IMR-90 (cell line): ENCODE measurements at regions not wholly inside any gene's neighbourhood (a gene's known extent, or its start where the extent isn't known, plus 50 kb on each side); places are given as distances from the start of the nearest gene placed in this dataset.
"Not testable (repeated sequence)": the region's sequence is repeated elsewhere in the genome, so short reads cannot be mapped to it uniquely, and the experiment has no call there.

Experiments used
- ATAC-seq: fragments of 200-7000 bp; cut with Tn5 transposase; 2 replicates; pipeline ENCODE4 v1.9.1; 2020; ENCODE audit warnings: low read depth, mild to moderate bottlenecking, moderate library complexity
- BruUV-seq: library from RNA; stranded (reverse); fragments of 400-500 nt; replicated peaks from 2 replicates; lab custom pipeline; 2021; lab: Mats Ljungman, UMichigan
- CTCF ChIA-PET: fragments of 300-600 bp; formaldehyde crosslinking; extraction: SDS; loops from one replicate; lab custom pipeline; 2021; ENCODE audit warnings: antibody characterized with exemption; lab: Yijun Ruan, JAX
- POLR2A ChIA-PET: fragments of 300-600 bp; sonication (Branson Sonifier 250); formaldehyde crosslinking; loops from one replicate; lab custom pipeline; 2022; ENCODE audit warnings: antibody characterized with exemption; ENCODE audit not compliant: unreplicated experiment; lab: Charles Lee
- DNase-seq: peaks from one replicate; pipeline ENCODE4 v3.0.0; 2013
- H2AFZ ChIP-seq: replicated peaks from 2 replicates; pipeline ENCODE3; 2013; ENCODE audit warnings: low read length, mild to moderate bottlenecking; ENCODE audit not compliant: poor library complexity
- H2AK5ac ChIP-seq: 2 replicates; pipeline ENCODE4 v1.6.1; 2013; ENCODE audit warnings: low read depth, low read length, inconsistent platforms
- H2AK9ac ChIP-seq: replicated peaks from 2 replicates; pipeline ENCODE3; 2013; ENCODE audit warnings: mild to moderate bottlenecking, low read depth, low read length, moderate library complexity; ENCODE audit not compliant: poor library complexity
- H2BK120ac ChIP-seq: 2 replicates; pipeline ENCODE4 v1.6.1; 2013; ENCODE audit warnings: low read depth, low read length, inconsistent platforms
- H2BK15ac ChIP-seq: 3 replicates; pipeline ENCODE4 v1.6.1; 2013; ENCODE audit warnings: low read depth, low read length, inconsistent platforms
- H2BK20ac ChIP-seq: 2 replicates; pipeline ENCODE4 v1.6.1; 2013; ENCODE audit warnings: low read depth, mild to moderate bottlenecking, inconsistent platforms, low read length, moderate library complexity
- H2BK5ac ChIP-seq: 2 replicates; pipeline ENCODE4 v1.6.1; 2013; ENCODE audit warnings: mild to moderate bottlenecking, low read depth, low read length, inconsistent platforms; ENCODE audit not compliant: poor library complexity, severe bottlenecking
- H3K14ac ChIP-seq: replicated peaks from 2 replicates; pipeline ENCODE4 v1.6.1; 2013; ENCODE audit warnings: low read depth, low read length, inconsistent platforms
- H3K18ac ChIP-seq: 2 replicates; pipeline ENCODE4 v1.6.1; 2013; ENCODE audit warnings: low read depth, low read length, control low read depth
- H3K23ac ChIP-seq: 2 replicates; pipeline ENCODE4 v1.6.1; 2013; ENCODE audit warnings: low read depth, low read length, inconsistent platforms
- H3K27ac ChIP-seq: 2 replicates; pipeline ENCODE4 v1.5.1; 2013; ENCODE audit warnings: mild to moderate bottlenecking, control low read depth, low read length; ENCODE audit not compliant: insufficient read depth
- H3K27me3 ChIP-seq: 2 replicates; pipeline ENCODE4 v1.6.1; 2013; ENCODE audit warnings: low read length; ENCODE audit not compliant: control insufficient read depth, insufficient read depth
- H3K36me3 ChIP-seq: 2 replicates; pipeline ENCODE4 v1.6.1; 2013; ENCODE audit warnings: low read length, mixed read lengths; ENCODE audit not compliant: control insufficient read depth, insufficient read depth
- H3K4ac ChIP-seq: 2 replicates; pipeline ENCODE4 v1.6.1; 2013; ENCODE audit warnings: low read depth, low read length, inconsistent platforms
- H3K4me1 ChIP-seq: 2 replicates; pipeline ENCODE4 v1.6.1; 2013; ENCODE audit warnings: low read length, mixed read lengths; ENCODE audit not compliant: control insufficient read depth, insufficient read depth
- H3K4me2 ChIP-seq: 2 replicates; pipeline ENCODE4 v1.6.1; 2013; ENCODE audit warnings: low read depth, mild to moderate bottlenecking, control low read depth, low read length, moderate library complexity
- H3K4me3 ChIP-seq: 2 replicates; pipeline ENCODE4 v1.5.1; 2013; ENCODE audit warnings: low read depth, mild to moderate bottlenecking, control low read depth, low read length, moderate library complexity; ENCODE audit not compliant: insufficient read depth
- H3K56ac ChIP-seq: 2 replicates; pipeline ENCODE4 v1.6.1; 2013; ENCODE audit warnings: low read length, inconsistent platforms; ENCODE audit not compliant: insufficient read depth; ENCODE audit errors: extremely low read depth
- H3K79me1 ChIP-seq, 2 experiments: 2 replicates each; pipeline ENCODE4 v1.6.1; 2013; ENCODE audit warnings: low read length in 2 of 2, inconsistent platforms in 1 of 2, low read depth in 1 of 2
- H3K9ac ChIP-seq: 2 replicates; pipeline ENCODE4 v1.6.1; 2013; ENCODE audit warnings: low read depth, low read length, control low read depth
- H3K9me1 ChIP-seq: 2 replicates; pipeline ENCODE4 v1.6.1; 2013; ENCODE audit warnings: low read length, inconsistent platforms; ENCODE audit not compliant: insufficient read depth
- H3K9me3 ChIP-seq: 2 replicates; pipeline ENCODE4 v1.6.1; 2013; ENCODE audit warnings: low read length; ENCODE audit not compliant: control insufficient read depth, insufficient read depth
- H4K20me1 ChIP-seq: 2 replicates; pipeline ENCODE4 v1.6.1; 2013; ENCODE audit warnings: low read length, inconsistent platforms; ENCODE audit not compliant: insufficient read depth
- H4K5ac ChIP-seq: 2 replicates; pipeline ENCODE4 v1.6.1; 2013; ENCODE audit warnings: mild to moderate bottlenecking, low read depth, low read length, control low read depth
- H4K8ac ChIP-seq, 2 experiments: 2 replicates each; pipeline ENCODE4 v1.6.1; 2013; ENCODE audit warnings: low read depth in 2 of 2, low read length in 2 of 2, control low read depth in 1 of 2, inconsistent platforms in 1 of 2
- H4K91ac ChIP-seq: 2 replicates; pipeline ENCODE4 v1.6.1; 2013; ENCODE audit warnings: low read depth, low read length, inconsistent platforms; ENCODE audit not compliant: insufficient read depth
- WGBS, 2 experiments: methylation state at CpG; one replicate each; pipeline versions ENCODE4 v1.1.5 to v1.1.7; 2013; ENCODE audit warnings: missing lambda C conversion rate in 2 of 2; ENCODE audit not compliant: insufficient read length in 1 of 2; ENCODE audit errors: extremely low coverage in 2 of 2; 5-methylcytosine and 5-hydroxymethylcytosine counted together
- dilution Hi-C: fragments of 300-500 bp; cut with HindIII; formaldehyde crosslinking; loops from one replicate; pipeline ENCODE4 v1.14.3; 2018; ENCODE audit warnings: low sequenced_read_pairs; ENCODE audit not compliant: unreplicated experiment
- in situ Hi-C: fragments of 300-500 bp; cut with MboI; formaldehyde crosslinking; loops from 3 replicates; pipeline ENCODE4 v1.14.3; 2019; ENCODE audit warnings: low sequenced_read_pairs, inconsistent platforms, mixed read lengths
- intact Hi-C: fragments of 100-400 bp; cut with micrococcal nuclease; formaldehyde crosslinking; loops from 2 replicates; pipeline ENCODE4 v1.10.0; 2022

- WGBS, 2 experiments = no CpG with 5 or more reads among the region's 2 CpGs
- H3K18ac ChIP-seq, H3K56ac ChIP-seq, H3K4me1 ChIP-seq, BruUV-seq, H3K79me1 ChIP-seq, H3K23ac ChIP-seq, H3K36me3 ChIP-seq, H2AK9ac ChIP-seq, H2AK5ac ChIP-seq, H3K9me1 ChIP-seq, H2BK5ac ChIP-seq, H4K5ac ChIP-seq, H3K27me3 ChIP-seq, H2BK120ac ChIP-seq, H2BK15ac ChIP-seq, H3K4ac ChIP-seq, POLR2A ChIA-PET, H3K27ac ChIP-seq, dilution Hi-C loops, H3K9ac ChIP-seq, in situ Hi-C loops, H3K4me2 ChIP-seq, H4K20me1 ChIP-seq, DNase-seq, H2AFZ ChIP-seq, H4K8ac ChIP-seq, intact Hi-C loops, H3K14ac ChIP-seq, H3K9me3 ChIP-seq, ATAC-seq, H3K4me3 ChIP-seq, H4K91ac ChIP-seq, H2BK20ac ChIP-seq: not testable (repeated sequence)
- CTCF ChIA-PET = interaction anchor here (0.7 kb wide), 1 partner anchor 17 kb away, joined by 3 read pairs; no protein-coding TSS in a partner anchor
Observed at GRCh38 chr2:147139732-147140131, 705.1 kb upstream of the ACVR2A start.
